ENCODE measurements at regions not wholly inside any gene's neighbourhood (a gene's known extent, or its start where the extent isn't known, plus 50 kb on each side); places are given as distances from the start of the nearest gene placed in this dataset.

DNA sequence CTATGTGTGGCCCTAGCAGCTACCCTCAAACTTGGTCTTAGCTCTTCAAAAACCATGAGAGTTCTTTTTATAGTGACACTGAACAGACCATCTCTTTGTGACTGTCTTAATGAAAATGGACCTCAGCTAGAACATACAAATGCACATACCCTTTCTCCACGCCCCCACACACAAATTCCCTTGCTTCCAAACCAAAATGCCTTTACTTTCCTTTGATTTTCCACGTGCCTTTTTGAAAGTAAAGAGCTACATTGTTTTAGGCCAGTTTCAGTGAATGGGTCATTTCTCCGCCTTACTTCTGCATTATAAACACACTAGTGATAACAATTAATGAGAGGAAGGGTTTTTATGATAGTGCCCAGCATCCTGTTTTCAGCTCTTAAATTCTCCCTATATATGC lies 105.8 kb upstream of the EFNA5 start:
- Histone ChIP-seq H3K4me3 (ENCODE audit: insufficient read depth, low read length) (no peak overlapping the region), H2AFZ (ENCODE audit: low read length) (no peak overlapping the region), H3K27ac (ENCODE audit: low read depth, low read length) (no peak overlapping the region), H3K9me3 (ENCODE audit: low read depth, low read length) (no peaks in the 10 kb centered on the region), H3K27me3 (ENCODE audit: insufficient read depth, low read length) (no peaks in the 10 kb centered on the region), H3K4me1 (ENCODE audit: insufficient read depth, low read length) (no peaks in the 10 kb centered on the region), H3K79me2 (ENCODE audit: insufficient read depth, low read length) (no peaks in the 10 kb centered on the region), H3K36me3 (ENCODE audit: insufficient read depth, low read length) (no peaks in the 10 kb centered on the region), H3K4me2 (ENCODE audit: insufficient read depth, low read length) (no peak overlapping the region), H4K20me1 (ENCODE audit: insufficient read depth, low read length) (no peaks in the 10 kb centered on the region)
- DNase-seq (ENCODE audit: insufficient read length, low spot score, missing footprints) = no peak
- TF ChIP-seq, protein P1, sequence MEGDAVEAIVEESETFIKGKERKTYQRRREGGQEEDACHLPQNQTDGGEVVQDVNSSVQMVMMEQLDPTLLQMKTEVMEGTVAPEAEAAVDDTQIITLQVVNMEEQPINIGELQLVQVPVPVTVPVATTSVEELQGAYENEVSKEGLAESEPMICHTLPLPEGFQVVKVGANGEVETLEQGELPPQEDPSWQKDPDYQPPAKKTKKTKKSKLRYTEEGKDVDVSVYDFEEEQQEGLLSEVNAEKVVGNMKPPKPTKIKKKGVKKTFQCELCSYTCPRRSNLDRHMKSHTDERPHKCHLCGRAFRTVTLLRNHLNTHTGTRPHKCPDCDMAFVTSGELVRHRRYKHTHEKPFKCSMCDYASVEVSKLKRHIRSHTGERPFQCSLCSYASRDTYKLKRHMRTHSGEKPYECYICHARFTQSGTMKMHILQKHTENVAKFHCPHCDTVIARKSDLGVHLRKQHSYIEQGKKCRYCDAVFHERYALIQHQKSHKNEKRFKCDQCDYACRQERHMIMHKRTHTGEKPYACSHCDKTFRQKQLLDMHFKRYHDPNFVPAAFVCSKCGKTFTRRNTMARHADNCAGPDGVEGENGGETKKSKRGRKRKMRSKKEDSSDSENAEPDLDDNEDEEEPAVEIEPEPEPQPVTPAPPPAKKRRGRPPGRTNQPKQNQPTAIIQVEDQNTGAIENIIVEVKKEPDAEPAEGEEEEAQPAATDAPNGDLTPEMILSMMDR (IDR thresholded peaks at IDR 0.05; ENCODE audit: extremely low read depth, low read depth, low read length) = no peak

GRCh38 chr5:107774316-107774715 lies 103.6 kb upstream of the EFNA5 start:
- Histone ChIP-seq H3K4me2 (ENCODE audit: insufficient read depth, low read length) (no peak overlapping the region), H3K27ac (ENCODE audit: low read depth, low read length) (no peak overlapping the region), H3K4me3 (ENCODE audit: insufficient read depth, low read length) (no peak overlapping the region), H3K36me3 (ENCODE audit: insufficient read depth, low read length) (no peaks in the 10 kb centered on the region), H3K4me1 (ENCODE audit: insufficient read depth, low read length) (no peaks in the 10 kb centered on the region), H3K79me2 (ENCODE audit: insufficient read depth, low read length) (no peaks in the 10 kb centered on the region), H2AFZ (ENCODE audit: low read length) (no peak overlapping the region), H4K20me1 (ENCODE audit: insufficient read depth, low read length) (no peaks in the 10 kb centered on the region), H3K9me3 (ENCODE audit: low read depth, low read length) (no peaks in the 10 kb centered on the region), H3K27me3 (ENCODE audit: insufficient read depth, low read length) (no peaks in the 10 kb centered on the region)
- TF ChIP-seq, protein P1 (IDR thresholded peaks at IDR 0.05; ENCODE audit: extremely low read depth, low read depth, low read length) = no peak
- DNase-seq (ENCODE audit: insufficient read length, low spot score, missing footprints) = no peak

DNA sequence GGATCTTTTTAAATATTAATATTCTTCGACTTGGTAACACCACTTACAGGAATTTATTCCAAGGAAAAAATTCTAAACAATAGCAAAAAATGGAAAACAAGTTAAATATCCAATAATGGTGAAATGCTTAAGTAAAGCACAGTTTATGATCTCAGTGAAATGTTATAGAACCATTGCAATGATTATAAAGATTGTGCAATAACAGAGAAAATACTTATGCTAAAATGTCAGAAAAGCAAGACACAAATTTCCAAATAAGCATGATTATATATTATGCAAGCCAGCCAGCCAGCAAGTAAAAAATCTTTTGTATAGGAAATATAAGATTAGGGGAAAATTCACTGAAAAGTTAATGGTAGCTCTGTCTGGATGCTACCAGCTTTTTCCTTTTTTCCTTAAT lies 102.7 kb upstream of the EFNA5 start:
- H3K27me3 ChIP-seq (ENCODE audit: insufficient read depth, low read length) = no peaks in the 10 kb centered on the region
- TF ChIP-seq, protein P1 (IDR thresholded peaks at IDR 0.05; ENCODE audit: extremely low read depth, low read depth, low read length) = no peak
- DNase-seq (ENCODE audit: insufficient read length, low spot score, missing footprints) = no peak
- H2AFZ ChIP-seq (ENCODE audit: low read length) = no peak overlapping the region
- H3K4me1 ChIP-seq (ENCODE audit: insufficient read depth, low read length) = no peaks in the 10 kb centered on the region
- no peak overlapping the region for H3K4me3 ChIP-seq (ENCODE audit: insufficient read depth, low read length)
- no peaks in the 10 kb centered on the region for H3K36me3 ChIP-seq (ENCODE audit: insufficient read depth, low read length)
- H4K20me1 ChIP-seq (ENCODE audit: insufficient read depth, low read length) = no peaks in the 10 kb centered on the region
- H3K27ac ChIP-seq (ENCODE audit: low read depth, low read length) = no peak overlapping the region
- H3K4me2 ChIP-seq (ENCODE audit: insufficient read depth, low read length) = no peak overlapping the region
- no peaks in the 10 kb centered on the region for H3K79me2 ChIP-seq (ENCODE audit: insufficient read depth, low read length)
- H3K9me3 ChIP-seq (ENCODE audit: low read depth, low read length) = no peaks in the 10 kb centered on the region

DNA sequence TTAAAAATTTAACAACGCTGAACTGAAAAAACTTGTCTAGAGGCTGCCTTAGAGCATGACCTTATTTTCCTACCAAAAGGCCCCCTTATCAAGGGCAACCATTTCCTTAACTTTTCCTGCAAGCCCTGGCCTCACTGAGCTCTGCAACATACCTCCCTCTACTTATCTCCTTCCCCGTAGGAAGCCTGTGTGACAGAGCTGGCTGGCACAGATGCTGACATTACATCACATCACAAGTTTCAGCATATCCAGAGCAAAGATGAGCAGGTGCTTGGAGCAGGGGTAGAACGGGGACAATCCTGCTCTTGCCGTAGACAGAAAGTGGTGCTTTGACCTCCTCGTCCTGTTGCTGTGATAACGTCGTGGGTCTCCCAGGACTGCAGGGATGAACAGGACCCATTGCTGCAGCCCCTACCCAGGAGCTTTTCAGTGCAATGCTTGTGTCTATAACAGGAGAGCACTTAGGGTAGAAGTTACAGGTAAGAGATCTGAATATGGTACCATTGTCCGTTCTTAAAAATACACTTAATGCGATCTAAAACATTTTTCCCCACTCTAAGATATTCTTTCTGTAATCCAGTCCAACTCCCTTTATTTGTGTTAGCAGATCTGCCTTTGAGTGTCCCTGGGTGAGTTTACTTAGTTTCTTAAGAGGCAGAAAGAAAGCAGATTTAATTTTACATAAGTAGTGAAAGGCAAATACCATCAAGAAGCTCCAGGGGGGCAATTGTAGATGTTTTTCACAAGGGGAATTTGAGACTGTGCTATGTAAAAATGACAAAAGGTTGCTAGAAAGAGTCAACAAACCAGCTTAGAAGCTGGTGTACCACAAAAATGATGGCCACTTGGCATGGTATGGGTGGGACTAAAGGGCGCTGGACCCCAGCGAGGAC lies 101.9 kb upstream of the EFNA5 start:
- no peaks in the 10 kb centered on the region for H3K9me3 ChIP-seq (ENCODE audit: low read depth, low read length)
- no peak overlapping the region for H3K4me2 ChIP-seq (ENCODE audit: insufficient read depth, low read length)
- H3K27me3 ChIP-seq (ENCODE audit: insufficient read depth, low read length) = no peaks in the 10 kb centered on the region
- H4K20me1 ChIP-seq (ENCODE audit: insufficient read depth, low read length) = no peaks in the 10 kb centered on the region
- TF ChIP-seq, protein P1 (IDR thresholded peaks at IDR 0.05; ENCODE audit: extremely low read depth, low read depth, low read length) = no peak
- H2AFZ ChIP-seq (ENCODE audit: low read length) = no peak overlapping the region
- no peaks in the 10 kb centered on the region for H3K36me3 ChIP-seq (ENCODE audit: insufficient read depth, low read length)
- no peaks in the 10 kb centered on the region for H3K4me1 ChIP-seq (ENCODE audit: insufficient read depth, low read length)
- H3K4me3 ChIP-seq (ENCODE audit: insufficient read depth, low read length) = no peak overlapping the region
- DNase-seq (ENCODE audit: insufficient read length, low spot score, missing footprints) = no peak
- H3K27ac ChIP-seq (ENCODE audit: low read depth, low read length) = no peak overlapping the region
- H3K79me2 ChIP-seq (ENCODE audit: insufficient read depth, low read length) = no peaks in the 10 kb centered on the region
